ENCODE measurements at regions not wholly inside any gene's neighbourhood (a gene's known extent, or its start where the extent isn't known, plus 50 kb on each side); places are given as distances from the start of the nearest gene placed in this dataset.

DNA sequence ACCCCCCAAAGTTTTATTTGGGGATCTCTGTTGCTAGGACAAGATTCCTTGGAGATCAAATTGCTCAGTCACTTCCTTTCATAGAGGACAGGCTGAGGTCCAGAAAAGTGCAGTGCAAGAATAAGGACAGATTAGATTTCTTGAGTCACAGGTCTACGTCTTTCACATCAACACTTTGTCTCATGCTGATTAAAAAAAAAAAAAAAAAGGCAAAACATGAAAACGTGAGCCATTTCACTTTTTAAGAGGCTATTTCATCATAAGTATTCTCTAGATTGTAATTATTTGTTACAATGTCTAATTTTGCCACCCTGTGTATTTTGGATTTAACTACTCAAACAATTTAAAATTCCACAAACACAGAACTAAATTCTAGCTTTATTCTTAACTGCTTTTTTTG lies 647.0 kb downstream of the TRAM1L1 start:
- DNase-seq (ENCODE audit: low read depth): no peak

DNA sequence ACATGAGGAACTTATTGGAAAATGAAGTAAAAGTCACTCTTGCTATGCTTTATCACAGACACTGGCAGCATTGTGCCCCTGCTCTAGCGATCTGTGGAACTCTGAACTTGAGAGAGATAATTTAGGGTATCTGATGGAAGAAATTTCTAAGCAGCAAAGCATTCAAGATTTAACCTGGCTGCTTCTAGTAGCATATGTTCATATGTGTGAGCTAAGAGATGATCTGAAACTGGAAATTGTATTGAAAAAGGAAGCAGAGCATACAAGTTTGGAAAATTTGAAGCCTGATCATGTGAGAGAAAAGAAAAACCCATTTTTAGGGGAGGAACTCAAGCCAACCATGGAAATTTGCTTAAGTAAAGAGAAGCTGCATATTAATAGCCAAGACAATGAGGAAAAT lies 657.7 kb downstream of the TRAM1L1 start:
- no peak for DNase-seq (ENCODE audit: low read depth)

DNA sequence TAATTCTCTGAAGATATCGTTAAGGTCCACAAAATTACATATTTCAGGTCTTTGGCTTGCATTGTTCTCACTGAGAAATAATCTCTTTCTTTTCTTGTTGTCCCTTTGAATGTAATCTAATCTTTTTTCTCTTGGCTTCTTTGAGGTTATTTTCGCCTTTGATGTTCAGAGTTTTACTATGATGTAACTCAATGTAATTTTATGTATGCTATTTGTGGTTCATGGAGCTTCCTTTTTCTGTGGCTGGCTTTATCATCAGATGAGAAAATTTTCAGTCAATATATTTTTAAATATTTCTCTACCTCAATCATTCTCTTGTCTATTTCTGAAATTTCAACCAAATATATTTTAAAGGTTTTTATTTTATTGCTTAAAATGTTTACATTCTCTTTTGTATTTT lies 672.2 kb downstream of the TRAM1L1 start:
- no peak for DNase-seq (ENCODE audit: low read depth)

DNA sequence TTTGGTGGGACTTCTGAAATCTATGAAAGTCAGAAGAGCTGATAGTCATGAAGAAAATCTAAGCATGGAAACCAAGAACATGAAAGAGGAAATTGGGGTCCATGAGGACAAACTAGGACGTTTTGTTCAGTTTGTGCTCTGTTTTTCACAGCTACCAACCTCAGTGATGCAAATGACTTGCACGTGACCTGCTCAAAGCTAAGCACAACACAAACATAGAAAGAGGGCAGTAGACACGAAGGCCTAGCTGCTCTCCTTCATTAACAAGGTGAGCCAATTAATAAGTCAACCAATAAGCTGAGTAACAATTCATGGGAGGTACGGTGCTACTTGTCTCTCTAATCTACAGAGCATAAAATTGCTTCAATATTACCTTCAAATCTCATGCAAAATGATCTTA lies 684.1 kb downstream of the TRAM1L1 start:
- no peak for DNase-seq (ENCODE audit: low read depth)

DNA sequence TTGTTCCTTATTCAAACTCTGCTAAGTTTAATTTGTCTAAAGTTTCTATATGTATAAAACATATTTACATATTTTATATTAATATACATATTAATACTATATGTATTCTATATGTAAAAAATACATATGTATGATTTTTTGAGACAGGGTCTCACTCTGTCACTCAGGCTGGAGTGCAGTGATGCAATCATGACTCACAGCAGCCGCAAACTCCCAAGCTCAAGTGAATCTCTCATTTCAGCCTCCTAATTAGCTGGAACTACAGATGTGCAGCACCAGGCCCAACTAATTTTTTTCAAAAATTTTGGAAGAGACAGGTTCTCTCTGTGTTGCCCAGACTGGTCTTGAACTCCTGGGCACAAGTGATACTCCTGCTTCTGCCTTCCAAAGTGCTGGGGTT lies 684.9 kb downstream of the TRAM1L1 start:
- DNase-seq (ENCODE audit: low read depth): peak; percentile 57

DNA sequence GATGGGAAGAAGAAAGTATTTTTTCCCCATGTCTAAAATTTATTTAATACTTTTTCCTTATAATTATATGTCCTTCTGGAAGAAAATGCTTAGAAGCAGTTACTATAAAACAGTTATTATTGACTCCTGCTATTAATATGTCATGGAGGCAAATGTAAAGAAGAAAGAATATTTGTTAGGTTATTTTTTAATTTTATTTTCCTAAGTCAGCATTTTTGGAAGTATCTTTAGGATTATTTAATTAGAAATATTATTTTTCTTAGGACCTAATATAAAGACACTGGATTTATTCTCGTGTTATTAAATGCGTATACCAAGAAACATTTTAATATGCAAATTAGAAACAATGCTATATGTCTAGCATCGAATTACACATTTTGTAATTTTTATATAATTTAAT lies 687.7 kb downstream of the TRAM1L1 start:
- no peak for DNase-seq (ENCODE audit: low read depth)

DNA sequence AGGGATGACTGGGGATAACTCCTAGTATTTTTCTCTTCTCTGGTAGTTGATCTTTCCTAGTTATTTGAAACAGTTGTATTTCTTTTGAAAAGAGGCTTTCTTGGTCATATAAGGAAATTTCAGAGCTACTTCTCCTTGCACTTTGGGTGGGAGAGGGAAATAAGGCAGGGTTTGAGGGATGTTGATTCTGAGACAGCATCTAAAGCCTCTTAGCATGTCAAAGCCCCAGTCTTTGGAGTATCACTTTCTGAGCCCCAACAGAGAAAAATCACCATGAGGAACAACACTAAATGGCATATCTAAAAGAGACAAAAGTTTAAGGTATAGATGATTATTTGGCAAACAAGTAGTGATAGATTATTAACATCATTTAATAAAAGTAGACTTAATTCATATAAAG lies 688.1 kb downstream of the TRAM1L1 start:
- DNase-seq (ENCODE audit: low read depth): no peak

DNA sequence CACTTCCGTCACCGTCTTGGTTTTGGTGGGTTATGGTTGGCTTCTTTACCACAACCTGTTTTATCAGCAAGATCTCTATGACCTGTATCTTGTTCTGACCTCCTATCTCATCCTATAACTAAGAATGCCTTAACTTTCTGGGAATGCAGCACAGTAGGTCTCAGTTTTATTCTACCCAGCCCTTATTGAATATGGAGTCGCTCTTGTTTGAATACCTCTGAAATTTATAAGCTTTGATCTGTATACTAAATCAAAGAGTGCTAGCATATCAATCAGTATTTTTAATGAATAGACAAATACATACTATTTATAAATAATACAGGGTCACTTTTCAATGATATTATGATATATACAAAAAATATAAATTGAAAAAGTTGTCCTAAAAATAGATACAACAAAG lies 690.0 kb downstream of the TRAM1L1 start:
- DNase-seq (ENCODE audit: low read depth): no peak

DNA sequence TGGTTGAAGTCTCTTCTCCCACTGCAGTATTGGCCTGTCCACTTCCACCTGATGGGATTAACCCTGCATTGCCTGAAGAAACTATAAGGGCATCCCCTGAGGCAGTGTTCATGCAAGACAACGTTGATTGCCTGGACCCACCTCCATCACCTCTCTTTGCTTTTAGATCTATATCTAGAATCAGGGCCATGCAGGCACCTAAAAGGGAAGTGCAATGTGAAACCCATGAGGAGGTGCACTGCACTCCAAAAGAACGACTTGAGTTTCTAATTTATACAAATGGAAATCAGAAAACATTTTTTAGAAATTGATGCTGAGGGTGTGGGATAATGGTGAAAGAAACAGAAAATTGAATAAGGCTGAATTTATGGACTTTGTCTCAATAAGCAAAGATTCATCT lies 694.4 kb downstream of the TRAM1L1 start:
- DNase-seq (ENCODE audit: low read depth): no peak

DNA sequence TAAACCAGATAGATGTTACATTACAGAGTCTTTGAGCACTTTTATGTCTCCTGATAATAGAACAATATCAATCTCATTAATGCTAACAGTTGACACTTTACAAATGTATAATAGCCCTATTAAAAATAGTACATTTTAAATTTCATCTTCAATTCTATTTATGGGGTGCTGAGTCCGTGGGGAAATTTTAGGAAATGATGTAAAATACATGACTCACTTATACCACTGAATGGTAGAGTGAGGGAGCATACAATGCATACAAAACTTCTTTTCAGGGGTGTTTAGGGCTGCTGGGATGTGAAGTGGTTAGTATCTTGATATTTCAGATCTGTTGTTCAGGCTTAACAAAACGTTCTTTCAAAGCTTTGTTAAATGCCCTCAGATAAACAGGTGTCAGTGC lies 696.2 kb downstream of the TRAM1L1 start:
- no peak for DNase-seq (ENCODE audit: low read depth)

DNA sequence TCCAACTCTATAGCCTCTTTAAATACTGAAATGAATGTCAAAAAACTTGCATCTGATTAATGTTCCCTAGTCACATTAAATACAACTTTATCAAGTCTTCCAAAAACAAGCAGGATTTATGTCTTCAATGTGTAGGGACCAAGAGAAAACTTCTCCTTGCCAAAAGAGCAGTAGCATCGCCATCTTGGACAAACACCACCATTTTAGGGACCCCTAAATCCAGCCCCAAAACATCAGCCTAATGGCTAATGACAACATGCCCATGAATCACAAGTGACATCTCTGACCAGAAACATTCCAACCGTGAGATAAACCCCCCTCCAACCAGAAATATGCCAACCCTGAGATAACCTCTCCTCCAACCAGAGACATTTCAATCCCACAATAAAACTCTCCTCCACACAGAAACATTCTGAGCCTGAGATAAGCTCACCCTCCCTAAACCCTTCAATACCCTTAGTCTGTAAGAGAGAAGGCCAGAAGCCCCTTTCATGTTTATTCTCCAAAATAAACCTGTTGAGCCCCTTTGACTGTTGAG lies 697.4 kb downstream of the TRAM1L1 start:
- no peak for DNase-seq (ENCODE audit: low read depth)

DNA sequence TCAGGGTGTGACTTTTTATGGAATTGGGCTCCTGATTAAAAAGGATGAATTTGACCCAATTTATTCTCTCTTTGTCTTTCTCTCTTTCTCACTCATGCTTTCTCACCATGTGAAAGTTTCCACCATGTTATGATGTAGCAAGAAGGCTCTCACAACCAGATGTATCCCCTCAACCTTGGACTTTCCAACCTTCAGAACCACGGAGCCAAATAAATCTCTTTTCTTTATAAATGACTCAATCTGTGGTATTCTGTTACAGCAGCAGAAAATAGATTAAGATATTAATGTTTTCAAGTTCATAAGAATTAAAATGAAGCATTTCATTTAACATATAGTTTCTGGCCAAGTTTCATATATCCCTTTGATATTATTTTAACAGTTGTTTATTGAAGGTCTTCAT lies 698.5 kb downstream of the TRAM1L1 start:
- no peak for DNase-seq (ENCODE audit: low read depth)

DNA sequence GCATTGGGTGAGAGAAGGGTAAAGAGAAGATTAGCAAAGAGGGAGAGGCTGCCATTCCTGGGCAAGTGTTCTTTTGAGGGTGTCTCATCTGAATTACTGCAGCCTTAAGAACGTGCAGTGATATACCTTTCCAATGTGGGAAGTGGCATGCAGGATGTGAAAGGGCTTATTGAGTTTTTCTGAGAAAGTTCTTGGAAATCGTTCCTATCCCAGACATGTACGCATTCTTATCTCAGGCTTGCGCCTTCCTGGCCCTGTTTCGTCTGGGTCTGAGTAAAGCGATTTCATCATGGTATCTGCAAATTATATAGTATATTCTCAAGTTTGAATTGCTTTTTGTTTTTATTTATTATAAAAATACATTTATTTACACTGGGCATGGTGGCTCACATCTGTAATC lies 699.8 kb downstream of the TRAM1L1 start:
- DNase-seq (ENCODE audit: low read depth): no peak

DNA sequence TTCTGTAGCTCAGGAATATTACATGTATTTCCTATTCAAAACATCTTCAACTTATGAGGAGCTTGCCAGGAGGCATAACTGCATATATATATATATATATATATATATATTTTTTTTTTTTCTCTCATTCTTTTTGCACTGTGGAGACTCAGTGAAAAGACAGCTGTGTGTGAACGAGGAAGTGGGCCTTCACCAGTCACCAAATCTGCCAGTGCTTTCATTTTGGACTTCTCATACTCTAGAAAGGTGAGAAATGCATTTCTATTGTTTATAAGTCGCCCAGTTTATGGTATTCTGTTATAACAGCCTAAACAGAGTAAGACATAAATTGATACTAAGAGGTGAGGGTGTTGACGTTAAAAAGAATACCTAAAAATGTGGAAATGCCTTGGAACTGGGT lies 710.6 kb downstream of the TRAM1L1 start:
- DNase-seq (ENCODE audit: low read depth): no peak

DNA sequence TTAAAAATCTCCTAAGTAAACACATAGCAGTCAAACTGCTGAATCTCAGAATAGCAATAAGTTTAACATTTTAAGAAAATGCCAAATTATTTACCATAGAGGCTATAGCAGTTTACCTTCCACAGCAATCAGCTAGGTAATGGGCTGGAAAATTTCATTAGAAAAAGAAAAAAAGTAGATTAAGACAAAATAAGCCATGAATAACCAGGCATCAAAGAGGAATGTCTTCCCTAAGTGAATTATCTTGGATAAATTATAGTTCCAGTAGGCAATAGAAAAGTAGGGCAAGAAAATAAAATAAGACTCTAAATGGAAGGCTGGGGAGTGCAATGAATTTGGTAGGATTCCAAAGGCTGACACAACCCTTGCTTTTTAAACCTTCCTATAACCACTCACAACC lies 722.8 kb downstream of the TRAM1L1 start:
- DNase-seq (ENCODE audit: low read depth): no peak

DNA sequence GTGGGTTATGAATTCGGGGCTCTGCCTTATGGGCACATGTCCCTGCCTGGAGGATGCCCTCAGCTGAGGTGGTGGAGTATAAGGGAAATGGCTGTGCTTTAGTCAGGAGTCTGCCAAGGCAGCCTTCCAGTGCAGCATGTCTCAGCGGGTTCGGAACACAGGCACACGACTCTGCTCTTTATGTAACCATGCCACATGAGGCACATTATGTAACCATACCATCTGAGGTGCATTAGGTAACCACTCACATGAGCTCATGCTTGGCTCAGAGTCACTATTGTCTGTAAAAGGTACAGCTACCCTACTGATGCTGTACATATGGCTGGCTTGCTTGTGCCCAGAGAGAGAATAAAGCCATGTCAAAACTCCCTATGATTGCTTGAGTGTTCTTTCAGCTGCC lies 723.6 kb downstream of the TRAM1L1 start:
- DNase-seq (ENCODE audit: low read depth): no peak

DNA sequence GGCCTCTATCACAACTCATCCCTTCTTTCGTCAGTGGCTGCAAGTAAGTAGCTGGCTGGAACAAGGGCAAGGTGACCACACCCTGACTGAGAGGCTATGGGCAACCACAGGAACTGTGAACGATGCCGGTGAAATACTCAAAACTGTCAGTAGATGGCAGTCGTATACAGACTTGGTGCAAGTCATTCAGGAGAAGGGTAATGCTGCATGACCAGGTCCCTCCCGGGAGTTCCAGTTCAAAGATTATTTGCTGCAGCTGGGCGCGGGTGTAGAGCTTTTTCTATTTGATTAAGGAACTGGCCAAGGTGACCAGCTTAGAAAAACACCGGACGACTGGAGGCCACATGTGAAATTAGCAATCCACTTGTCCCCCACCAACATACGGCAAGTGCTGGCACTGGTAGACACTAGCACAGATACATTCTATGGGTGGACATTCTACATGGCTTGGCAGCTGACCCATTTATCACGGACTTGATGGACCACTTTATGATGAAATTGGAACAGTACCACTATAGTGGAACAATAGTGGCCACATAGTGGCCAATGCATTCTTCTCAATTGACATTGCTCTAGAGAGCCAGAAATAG lies 726.6 kb downstream of the TRAM1L1 start:
- DNase-seq (ENCODE audit: low read depth): peak; percentile 63

DNA sequence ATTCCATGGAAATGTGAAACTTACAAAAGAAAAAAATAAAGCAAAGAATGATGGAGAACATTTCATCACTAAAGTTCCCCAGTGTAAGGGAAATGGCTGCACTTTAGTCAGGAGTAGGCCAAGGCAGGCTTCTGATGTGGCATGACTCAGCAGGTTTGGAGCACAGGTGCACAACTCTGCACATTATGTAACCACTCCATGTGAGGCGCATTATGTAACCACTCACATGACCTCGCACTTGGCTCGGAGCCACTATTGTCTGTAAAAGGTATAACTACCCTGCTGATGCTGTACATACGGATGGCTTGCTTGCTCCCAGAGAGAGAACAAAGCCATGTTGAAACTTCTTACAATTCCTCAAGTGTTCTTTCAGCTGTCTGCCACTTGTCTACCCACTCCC lies 727.6 kb downstream of the TRAM1L1 start:
- no peak for DNase-seq (ENCODE audit: low read depth)

DNA sequence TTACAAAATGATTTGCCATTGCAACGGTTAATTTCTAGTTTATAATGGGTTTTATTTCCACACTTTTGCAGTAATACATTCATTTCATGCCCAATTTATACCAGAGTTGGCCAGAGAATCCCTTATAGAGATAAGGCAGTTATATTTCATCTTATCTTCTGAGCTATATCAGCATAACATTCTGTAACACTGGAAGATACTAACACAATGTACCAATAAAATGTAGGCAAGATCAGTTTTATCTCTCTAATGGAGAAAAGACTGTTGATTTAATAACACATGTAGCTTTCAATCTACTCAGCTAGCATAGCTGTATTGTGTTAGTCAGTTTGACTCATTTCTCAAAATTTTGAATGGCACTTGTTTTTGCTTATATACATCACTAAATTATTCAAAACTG lies 738.6 kb downstream of the TRAM1L1 start:
- no peak for DNase-seq (ENCODE audit: low read depth)

DNA sequence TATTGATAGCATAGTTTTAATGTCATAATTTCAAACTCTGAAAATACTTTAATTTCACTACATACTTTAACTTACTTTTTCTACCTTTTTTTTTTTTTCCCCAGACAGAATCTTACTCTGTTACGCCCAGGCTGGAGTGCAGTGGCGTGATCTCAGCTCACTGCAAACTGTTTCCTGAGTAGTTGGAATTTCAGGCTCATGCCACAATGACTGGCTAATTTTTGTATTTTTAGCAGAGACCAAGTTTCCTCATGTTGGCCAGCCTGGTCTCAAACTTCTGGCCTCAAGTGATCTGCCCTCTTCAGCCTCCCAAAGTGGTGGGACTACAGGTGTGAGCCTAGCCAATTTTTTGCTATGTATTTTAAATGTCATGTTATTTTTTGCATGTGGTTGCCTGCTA lies 741.6 kb downstream of the TRAM1L1 start:
- DNase-seq (ENCODE audit: low read depth): peak; percentile 19

DNA sequence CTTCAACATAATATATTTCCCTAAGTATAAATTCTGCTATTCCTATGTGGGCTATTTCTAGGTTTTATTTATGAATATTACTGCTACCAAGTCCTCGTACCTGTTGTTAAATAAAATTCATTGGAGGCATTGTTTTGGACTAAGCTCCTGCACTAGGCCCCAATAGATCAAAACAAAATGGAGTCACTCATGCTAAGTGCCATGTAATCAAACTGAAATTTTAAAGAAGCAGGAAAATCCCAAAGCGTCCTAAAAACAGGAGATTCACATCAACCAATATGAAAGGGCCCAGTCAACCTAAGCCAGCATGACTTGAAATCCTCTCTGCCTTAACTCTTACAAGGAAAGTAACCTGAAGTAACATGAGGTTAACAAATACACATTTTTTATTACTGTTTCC lies 743.2 kb downstream of the TRAM1L1 start:
- no peak for DNase-seq (ENCODE audit: low read depth)

DNA sequence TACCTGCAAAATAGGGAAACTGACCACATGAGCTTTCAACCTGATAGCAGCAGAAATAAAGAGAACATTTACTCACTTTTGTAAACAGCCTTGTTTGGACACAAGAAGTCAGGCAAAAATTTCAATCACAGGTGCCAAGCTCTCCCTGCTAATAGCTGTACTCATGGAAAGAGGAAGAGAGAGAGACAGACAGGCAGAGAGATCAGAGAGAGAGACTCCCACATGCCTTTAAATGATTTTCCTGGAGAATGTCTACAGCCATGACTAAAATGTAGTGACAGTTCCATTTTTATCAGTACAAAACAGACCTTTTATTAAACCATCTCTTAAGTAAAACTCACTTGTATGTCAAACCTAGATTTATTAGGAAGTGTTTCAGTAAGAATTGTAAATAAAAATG lies 752.9 kb downstream of the TRAM1L1 start:
- DNase-seq (ENCODE audit: low read depth): no peak

DNA sequence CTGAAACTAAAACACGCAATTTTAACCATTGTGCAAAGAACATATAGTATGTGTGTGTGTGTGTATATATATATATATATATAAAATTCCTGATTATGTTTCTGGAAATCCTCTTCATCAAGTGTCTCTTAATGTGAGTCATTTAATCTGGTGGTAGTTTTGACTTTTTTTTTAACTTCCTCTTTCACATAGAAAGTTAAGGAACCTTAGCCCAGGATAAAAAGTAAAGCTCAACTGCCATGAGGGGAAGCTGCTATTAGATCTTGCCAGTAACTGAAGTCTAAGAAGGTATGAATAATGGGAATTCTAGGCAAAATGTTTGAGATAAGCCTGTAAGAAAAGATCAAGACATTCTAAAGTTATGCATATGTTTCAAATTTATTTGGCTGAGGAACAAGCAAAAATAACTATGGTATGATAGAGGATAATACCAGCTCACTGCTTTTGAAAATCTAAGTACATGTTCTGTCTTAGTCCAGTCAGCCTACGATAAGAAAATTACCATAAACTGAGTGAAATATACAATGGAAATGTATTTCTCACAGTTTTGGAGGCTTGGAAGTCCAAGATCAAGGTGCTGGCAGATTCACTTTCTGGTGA lies 757.0 kb downstream of the TRAM1L1 start:
- no peak for DNase-seq (ENCODE audit: low read depth)

DNA sequence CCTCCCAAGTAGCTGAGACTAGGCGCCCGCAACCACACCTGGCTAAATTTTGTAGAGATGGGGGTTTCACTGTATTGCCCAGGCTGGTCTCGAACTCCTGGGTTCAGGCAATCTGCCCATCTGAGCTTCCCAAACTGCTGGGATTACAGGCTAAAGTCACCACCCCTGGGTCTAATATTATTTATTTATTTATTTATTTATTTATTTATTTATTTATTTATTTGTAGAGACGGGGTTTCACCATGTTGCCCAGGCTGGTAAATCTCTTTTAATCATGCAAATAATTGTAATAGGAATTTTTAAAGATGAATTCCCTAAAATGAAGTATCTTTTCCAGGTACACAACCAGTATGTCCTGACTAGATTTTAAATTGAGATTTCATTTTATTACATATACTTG lies 761.8 kb downstream of the TRAM1L1 start:
- no peak for DNase-seq (ENCODE audit: low read depth)
